ENCODE measurements at regions not wholly inside any gene's neighbourhood (a gene's known extent, or its start where the extent isn't known, plus 50 kb on each side); places are given as distances from the start of the nearest gene placed in this dataset.

- H3K9me3 ChIP-seq (ENCODE audit: insufficient read depth, low read length) = peaks cover 5% of the 10 kb centered on the region; the same call in 1 of the 2 replicates
- H3K9ac ChIP-seq (ENCODE audit: insufficient read length, low read depth) = no peak overlapping the region
- no peak for DNase-seq (ENCODE audit: low read depth, low spot score)
- H3K4me3 ChIP-seq (ENCODE audit: insufficient read length, low read depth) = no peak overlapping the region
- no peaks in the 10 kb centered on the region for H3K27me3 ChIP-seq (ENCODE audit: insufficient read depth, insufficient read length)
- H3K4me1 ChIP-seq (ENCODE audit: insufficient read depth, insufficient read length) = no peaks in the 10 kb centered on the region
- H3K36me3 ChIP-seq (ENCODE audit: insufficient read depth, insufficient read length, low read length) = no peaks in the 10 kb centered on the region
- no peak for TF ChIP-seq YY1 (IDR thresholded peaks at IDR 0.05; ENCODE audit: insufficient read depth, insufficient read length)
- TF ChIP-seq SUZ12 (IDR thresholded peaks at IDR 0.05; ENCODE audit: extremely low read depth, insufficient read depth, insufficient read length) = no peak
- TF ChIP-seq ZNF274 (IDR thresholded peaks at IDR 0.05; ENCODE audit: low read depth, low read length) = no peak
Observed at GRCh38 chr19:31402529-31403316, 53.5 kb upstream of the TSHZ3 start.

- Histone ChIP-seq H3K27me3 (ENCODE audit: insufficient read depth, insufficient read length) (no peaks in the 10 kb centered on the region), H3K9ac (ENCODE audit: insufficient read length, low read depth) (no peak overlapping the region), H3K9me3 (ENCODE audit: insufficient read depth, low read length) (peaks cover 5% of the 10 kb centered on the region; the same call in 1 of the 2 replicates), H3K36me3 (ENCODE audit: insufficient read depth, insufficient read length, low read length) (no peaks in the 10 kb centered on the region), H3K4me3 (ENCODE audit: insufficient read length, low read depth) (no peak overlapping the region), H3K4me1 (ENCODE audit: insufficient read depth, insufficient read length) (no peaks in the 10 kb centered on the region)
- no peak for DNase-seq (ENCODE audit: low read depth, low spot score)
- TF ChIP-seq ZNF274 (IDR thresholded peaks at IDR 0.05; ENCODE audit: low read depth, low read length) (no peak), SUZ12 (IDR thresholded peaks at IDR 0.05; ENCODE audit: extremely low read depth, insufficient read depth, insufficient read length) (no peak), YY1 (IDR thresholded peaks at IDR 0.05; ENCODE audit: insufficient read depth, insufficient read length) (no peak)
Observed at GRCh38 chr19:31406106-31406505, 56.9 kb upstream of the TSHZ3 start.

GRCh38 chr19:31408460-31409124, 59.4 kb upstream of the TSHZ3 start:
- H3K4me1 ChIP-seq (ENCODE audit: insufficient read depth, insufficient read length) = no peaks in the 10 kb centered on the region
- TF ChIP-seq ZNF274 (IDR thresholded peaks at IDR 0.05; ENCODE audit: low read depth, low read length) = no peak
- TF ChIP-seq YY1 (IDR thresholded peaks at IDR 0.05; ENCODE audit: insufficient read depth, insufficient read length) = no peak
- no peak overlapping the region for H3K4me3 ChIP-seq (ENCODE audit: insufficient read length, low read depth)
- DNase-seq (ENCODE audit: low read depth, low spot score) = no peak
- H3K9ac ChIP-seq (ENCODE audit: insufficient read length, low read depth) = no peak overlapping the region
- H3K27me3 ChIP-seq (ENCODE audit: insufficient read depth, insufficient read length) = no peaks in the 10 kb centered on the region
- peaks cover 5% of the 10 kb centered on the region; the same call in 1 of the 2 replicates for H3K9me3 ChIP-seq (ENCODE audit: insufficient read depth, low read length)
- no peaks in the 10 kb centered on the region for H3K36me3 ChIP-seq (ENCODE audit: insufficient read depth, insufficient read length, low read length)

GRCh38 chr19:31413353-31413752, 64.1 kb upstream of the TSHZ3 start:
- Histone ChIP-seq H3K9me3 (ENCODE audit: insufficient read depth, low read length) (no peaks in the 10 kb centered on the region; the same call in 1 of the 2 replicates), H3K9ac (ENCODE audit: insufficient read length, low read depth) (no peak overlapping the region), H3K4me1 (ENCODE audit: insufficient read depth, insufficient read length) (no peaks in the 10 kb centered on the region), H3K4me3 (ENCODE audit: insufficient read length, low read depth) (no peak overlapping the region), H3K27me3 (ENCODE audit: insufficient read depth, insufficient read length) (no peaks in the 10 kb centered on the region), H3K36me3 (ENCODE audit: insufficient read depth, insufficient read length, low read length) (no peaks in the 10 kb centered on the region)
- no peak for DNase-seq (ENCODE audit: low read depth, low spot score)
- TF ChIP-seq ZNF274 (IDR thresholded peaks at IDR 0.05; ENCODE audit: low read depth, low read length) = no peak
- TF ChIP-seq YY1 (IDR thresholded peaks at IDR 0.05; ENCODE audit: insufficient read depth, insufficient read length) = no peak
- TF ChIP-seq SUZ12 (IDR thresholded peaks at IDR 0.05; ENCODE audit: extremely low read depth, insufficient read depth, insufficient read length) = no peak

GRCh38 chr19:31415322-31415721, 66.1 kb upstream of the TSHZ3 start:
- Histone ChIP-seq H3K27me3 (ENCODE audit: insufficient read depth, insufficient read length) (no peaks in the 10 kb centered on the region), H3K4me3 (ENCODE audit: insufficient read length, low read depth) (no peak overlapping the region), H3K9ac (ENCODE audit: insufficient read length, low read depth) (no peak overlapping the region), H3K9me3 (ENCODE audit: insufficient read depth, low read length) (no peaks in the 10 kb centered on the region; the same call in 1 of the 2 replicates), H3K4me1 (ENCODE audit: insufficient read depth, insufficient read length) (no peaks in the 10 kb centered on the region), H3K36me3 (ENCODE audit: insufficient read depth, insufficient read length, low read length) (no peaks in the 10 kb centered on the region)
- TF ChIP-seq YY1 (IDR thresholded peaks at IDR 0.05; ENCODE audit: insufficient read depth, insufficient read length) = no peak
- no peak for TF ChIP-seq SUZ12 (IDR thresholded peaks at IDR 0.05; ENCODE audit: extremely low read depth, insufficient read depth, insufficient read length)
- TF ChIP-seq ZNF274 (IDR thresholded peaks at IDR 0.05; ENCODE audit: low read depth, low read length) = no peak
- DNase-seq (ENCODE audit: low read depth, low spot score) = no peak

- no peak for DNase-seq (ENCODE audit: low read depth, low spot score)
- no peaks in the 10 kb centered on the region for H3K36me3 ChIP-seq (ENCODE audit: insufficient read depth, insufficient read length, low read length)
- no peak for TF ChIP-seq SUZ12 (IDR thresholded peaks at IDR 0.05; ENCODE audit: extremely low read depth, insufficient read depth, insufficient read length)
- TF ChIP-seq YY1 (IDR thresholded peaks at IDR 0.05; ENCODE audit: insufficient read depth, insufficient read length) = no peak
- no peak for TF ChIP-seq ZNF274 (IDR thresholded peaks at IDR 0.05; ENCODE audit: low read depth, low read length)
- no peaks in the 10 kb centered on the region; the same call in 1 of the 2 replicates for H3K9me3 ChIP-seq (ENCODE audit: insufficient read depth, low read length)
- no peaks in the 10 kb centered on the region for H3K27me3 ChIP-seq (ENCODE audit: insufficient read depth, insufficient read length)
- H3K4me1 ChIP-seq (ENCODE audit: insufficient read depth, insufficient read length) = peaks cover under 1% of the 10 kb centered on the region
- no peak overlapping the region for H3K9ac ChIP-seq (ENCODE audit: insufficient read length, low read depth)
- no peak overlapping the region for H3K4me3 ChIP-seq (ENCODE audit: insufficient read length, low read depth)
Observed at GRCh38 chr19:31416548-31416947, 67.3 kb upstream of the TSHZ3 start.

GRCh38 chr19:31418055-31418454, 68.8 kb upstream of the TSHZ3 start:
- Histone ChIP-seq H3K27me3 (ENCODE audit: insufficient read depth, insufficient read length) (no peaks in the 10 kb centered on the region), H3K4me3 (ENCODE audit: insufficient read length, low read depth) (no peak overlapping the region), H3K4me1 (ENCODE audit: insufficient read depth, insufficient read length) (peaks cover 2% of the 10 kb centered on the region)

More at GRCh38 chr19:31418055-31418454, 68.8 kb upstream of the TSHZ3 start:
- H3K9me3 ChIP-seq (ENCODE audit: insufficient read depth, low read length) = no peaks in the 10 kb centered on the region; the same call in 1 of the 2 replicates
- TF ChIP-seq SUZ12 (IDR thresholded peaks at IDR 0.05; ENCODE audit: extremely low read depth, insufficient read depth, insufficient read length) (no peak), YY1 (IDR thresholded peaks at IDR 0.05; ENCODE audit: insufficient read depth, insufficient read length) (no peak), ZNF274 (IDR thresholded peaks at IDR 0.05; ENCODE audit: low read depth, low read length) (no peak)
- H3K9ac ChIP-seq (ENCODE audit: insufficient read length, low read depth) = no peak overlapping the region
- DNase-seq (ENCODE audit: low read depth, low spot score) = no peak
- H3K36me3 ChIP-seq (ENCODE audit: insufficient read depth, insufficient read length, low read length) = no peaks in the 10 kb centered on the region
